Gastrocnemius medialis (tissue), 4 donors: ENCODE measurements at regions not wholly inside any gene's neighbourhood (a gene's known extent, or its start where the extent isn't known, plus 50 kb on each side); places are given as distances from the start of the nearest gene placed in this dataset.

Experiments used
- POLR2A ChIP-seq, 2 donors: fragments of 450-650 bp; IDR thresholded peaks; one replicate each; pipeline ENCODE4 v1.6.1; 2017; ENCODE audit warnings: antibody characterized with exemption in 2 of 2, mild to moderate bottlenecking in 2 of 2, moderate library complexity in 2 of 2
- TF ChIP-seq, protein P1 (sequence below), 5 experiments: fragments of 450-650 bp in 3 of 5; fragments of 200-600 bp in 2 of 5; sonication (generic) in 2 of 5; IDR thresholded peaks in 4 of 5; conservative IDR thresholded peaks in 1 of 5; 1 replicate in 4 of 5; 2 replicates in 1 of 5; pipeline ENCODE4 v1.5.1; 2016 to 2019; ENCODE audit warnings: antibody characterized with exemption in 5 of 5, mild to moderate bottlenecking in 3 of 5, moderate library complexity in 3 of 5

DNA sequence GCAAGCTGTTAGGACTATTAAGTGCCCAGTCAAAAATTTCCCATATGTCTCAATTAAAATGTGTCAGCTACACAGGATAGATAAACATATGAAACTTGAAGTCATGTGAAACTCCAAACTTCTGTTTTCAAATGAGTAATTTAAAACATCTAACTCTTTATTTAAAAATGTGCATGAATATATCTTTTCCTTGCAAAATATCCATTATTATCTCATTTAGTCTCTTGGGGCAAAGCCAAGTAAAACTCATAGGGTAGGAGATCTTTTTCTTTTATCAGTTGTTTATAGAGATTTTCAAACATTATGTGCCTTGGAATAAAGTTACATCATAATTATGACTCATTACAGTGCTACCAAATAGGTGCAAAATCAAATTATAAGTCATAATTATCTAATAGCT lies 2020.1 kb upstream of the PRR20A start:
- TF ChIP-seq, protein P1, sequence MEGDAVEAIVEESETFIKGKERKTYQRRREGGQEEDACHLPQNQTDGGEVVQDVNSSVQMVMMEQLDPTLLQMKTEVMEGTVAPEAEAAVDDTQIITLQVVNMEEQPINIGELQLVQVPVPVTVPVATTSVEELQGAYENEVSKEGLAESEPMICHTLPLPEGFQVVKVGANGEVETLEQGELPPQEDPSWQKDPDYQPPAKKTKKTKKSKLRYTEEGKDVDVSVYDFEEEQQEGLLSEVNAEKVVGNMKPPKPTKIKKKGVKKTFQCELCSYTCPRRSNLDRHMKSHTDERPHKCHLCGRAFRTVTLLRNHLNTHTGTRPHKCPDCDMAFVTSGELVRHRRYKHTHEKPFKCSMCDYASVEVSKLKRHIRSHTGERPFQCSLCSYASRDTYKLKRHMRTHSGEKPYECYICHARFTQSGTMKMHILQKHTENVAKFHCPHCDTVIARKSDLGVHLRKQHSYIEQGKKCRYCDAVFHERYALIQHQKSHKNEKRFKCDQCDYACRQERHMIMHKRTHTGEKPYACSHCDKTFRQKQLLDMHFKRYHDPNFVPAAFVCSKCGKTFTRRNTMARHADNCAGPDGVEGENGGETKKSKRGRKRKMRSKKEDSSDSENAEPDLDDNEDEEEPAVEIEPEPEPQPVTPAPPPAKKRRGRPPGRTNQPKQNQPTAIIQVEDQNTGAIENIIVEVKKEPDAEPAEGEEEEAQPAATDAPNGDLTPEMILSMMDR (IDR thresholded peaks at IDR 0.05 in 4 of 5, conservative IDR thresholded peaks at IDR 0.05 in 1 of 5) = no peak
- TF ChIP-seq POLR2A (IDR thresholded peaks at IDR 0.05) = no peak
